Mucosa of rectum (tissue), 2 donors: ENCODE measurements at regions not wholly inside any gene's neighbourhood (a gene's known extent, or its start where the extent isn't known, plus 50 kb on each side); places are given as distances from the start of the nearest gene placed in this dataset.

Source experiments
- H3K27ac ChIP-seq, 2 donors: one replicate each; pipeline ENCODE4 v1.7.0; 2013; ENCODE audit warnings: inconsistent platforms in 2 of 2, low read depth in 2 of 2, low read length in 2 of 2
- H3K27me3 ChIP-seq, 2 donors: one replicate each; pipeline ENCODE4 v1.7.0; 2013; ENCODE audit warnings: low read length in 2 of 2; ENCODE audit not compliant: control insufficient read depth in 2 of 2, insufficient read depth in 2 of 2
- H3K36me3 ChIP-seq, 2 donors: one replicate each; pipeline ENCODE4 v1.7.0; 2013; ENCODE audit warnings: low read length in 2 of 2; ENCODE audit not compliant: control insufficient read depth in 2 of 2, insufficient read depth in 2 of 2
- H3K4me1 ChIP-seq, 2 donors: one replicate each; pipeline ENCODE4 v1.7.0; 2013; ENCODE audit warnings: low read length in 2 of 2, mild to moderate bottlenecking in 1 of 2; ENCODE audit not compliant: control insufficient read depth in 2 of 2, insufficient read depth in 2 of 2
- H3K4me3 ChIP-seq, 2 donors: one replicate each; pipeline ENCODE4 v1.7.0; 2013; ENCODE audit warnings: low read length in 2 of 2
- H3K9ac ChIP-seq, 2 donors: one replicate each; pipeline ENCODE4 v1.7.0; 2013; ENCODE audit warnings: low read length in 2 of 2, low read depth in 1 of 2, mild to moderate bottlenecking in 1 of 2
- H3K9me3 ChIP-seq, 2 donors: one replicate each; pipeline ENCODE4 v1.7.0; 2013; ENCODE audit warnings: low read length in 2 of 2; ENCODE audit not compliant: control insufficient read depth in 2 of 2
- donor health status: healthy.
- donor health status: Normal muscosa, but diverticular disease.

DNA sequence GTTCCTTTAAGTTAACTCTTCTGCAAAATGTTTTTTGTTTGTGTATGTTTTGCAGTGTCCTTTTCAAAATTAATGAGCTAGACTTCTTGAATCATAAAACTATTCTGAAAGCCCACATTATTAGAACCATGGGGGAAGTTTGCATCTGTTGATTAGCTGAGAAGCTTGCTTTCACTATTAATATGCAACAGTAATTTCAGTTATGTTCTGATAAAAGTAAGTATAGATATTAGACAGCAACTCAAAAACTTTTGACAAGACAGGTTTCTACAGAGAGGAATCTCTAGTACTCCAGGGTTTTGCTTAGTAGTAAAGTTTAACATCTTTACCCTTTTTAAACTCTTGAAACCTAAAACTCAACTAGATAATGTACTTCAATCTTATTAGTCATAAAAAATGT, 147.8 kb downstream of the UBE2E3 start:
- no peak overlapping the region for H3K9ac ChIP-seq
- no peak overlapping the region for H3K4me3 ChIP-seq
- H3K27me3 ChIP-seq: no peaks in the 10 kb centered on the region
- no peaks in the 10 kb centered on the region for H3K9me3 ChIP-seq
- no peak overlapping the region for H3K27ac ChIP-seq
- no peaks in the 10 kb centered on the region for H3K36me3 ChIP-seq
- no peaks in the 10 kb centered on the region for H3K4me1 ChIP-seq

DNA sequence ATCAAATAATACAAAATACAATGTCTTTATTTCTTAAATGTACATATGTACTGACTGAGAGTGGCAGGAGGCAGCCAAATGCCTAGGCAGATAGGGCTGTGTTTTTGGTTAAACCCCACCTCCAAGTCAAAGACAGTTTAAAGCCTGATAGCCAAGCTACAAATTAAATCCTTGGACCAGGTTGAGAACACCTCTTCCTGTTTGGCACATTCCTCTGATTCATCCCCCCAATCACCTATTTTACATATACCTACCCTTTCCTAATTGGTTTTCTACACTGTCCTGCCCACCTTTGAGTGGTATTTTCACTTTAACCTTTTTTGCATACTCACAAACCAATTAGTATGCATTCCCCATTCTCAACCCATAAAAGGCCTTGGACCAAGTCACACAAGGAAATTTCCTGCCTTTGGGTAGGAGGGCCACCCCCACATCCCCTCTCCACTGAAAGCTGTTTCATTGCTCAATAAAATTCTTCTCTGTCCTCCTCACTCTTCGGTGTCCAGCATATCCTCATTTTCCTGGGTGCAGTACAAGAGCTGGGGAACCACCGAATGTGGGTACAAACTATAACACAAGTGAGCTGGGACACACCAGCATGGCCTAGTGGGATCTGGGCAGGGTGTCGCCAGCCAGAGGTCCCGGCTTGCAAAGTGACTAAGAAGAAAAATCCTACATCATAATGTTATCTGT, 149.1 kb downstream of the UBE2E3 start:
- Histone ChIP-seq H3K27me3 (no peaks in the 10 kb centered on the region), H3K27ac (no peak overlapping the region), H3K36me3 (no peaks in the 10 kb centered on the region), H3K4me3 (no peak overlapping the region), H3K9me3 (no peaks in the 10 kb centered on the region), H3K4me1 (no peaks in the 10 kb centered on the region), H3K9ac (no peak overlapping the region)

DNA sequence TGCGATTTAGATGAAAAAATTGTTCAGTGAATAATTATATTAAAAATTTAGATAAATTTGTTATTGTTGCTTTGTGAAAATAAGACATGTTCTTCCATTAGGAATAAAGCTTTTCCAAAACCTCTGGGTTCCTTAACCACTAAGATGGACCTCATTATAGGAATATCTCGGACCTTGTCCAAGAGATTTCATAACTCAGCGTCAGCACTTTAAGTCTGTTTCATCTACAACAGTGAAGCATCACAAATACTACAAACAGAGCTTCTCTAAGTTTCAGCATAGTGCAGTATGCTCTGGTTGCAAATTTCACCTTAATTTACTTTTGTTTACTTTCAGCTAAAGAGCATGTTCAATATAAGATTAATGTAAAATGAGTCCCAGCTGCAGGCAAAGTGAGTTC, 150.3 kb downstream of the UBE2E3 start:
- H3K9ac ChIP-seq: no peak overlapping the region
- H3K4me1 ChIP-seq: no peaks in the 10 kb centered on the region
- H3K27me3 ChIP-seq: no peaks in the 10 kb centered on the region
- H3K9me3 ChIP-seq: no peaks in the 10 kb centered on the region
- no peak overlapping the region for H3K4me3 ChIP-seq
- H3K36me3 ChIP-seq: no peaks in the 10 kb centered on the region
- H3K27ac ChIP-seq: no peak overlapping the region

DNA sequence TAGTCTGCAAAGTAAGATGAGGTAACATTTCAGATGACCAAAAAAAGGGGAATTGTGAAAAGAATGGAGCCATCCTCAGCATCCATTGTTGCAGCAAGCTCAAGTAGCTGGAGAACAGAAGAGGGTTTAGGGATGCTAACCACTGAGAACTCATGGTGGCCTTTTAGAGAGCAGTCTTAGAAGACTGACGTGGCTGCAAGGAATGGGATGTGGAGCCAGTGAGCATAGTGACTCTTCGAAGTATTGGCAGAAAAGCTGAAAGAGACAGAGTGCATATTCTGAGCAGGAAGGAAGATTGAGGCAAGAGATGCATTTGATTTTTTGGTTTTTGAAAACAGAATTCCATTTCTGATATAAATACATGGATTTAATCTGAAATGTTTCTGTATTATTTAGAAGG, 151.2 kb downstream of the UBE2E3 start:
- Histone ChIP-seq H3K4me1 (no peaks in the 10 kb centered on the region), H3K9ac (peak overlapping the region in 1 of 2 donors; percentile 42), H3K9me3 (no peaks in the 10 kb centered on the region), H3K27me3 (no peaks in the 10 kb centered on the region), H3K4me3 (peak overlapping the region in 1 of 2 donors; percentile 17), H3K36me3 (no peaks in the 10 kb centered on the region), H3K27ac (no peak overlapping the region)

DNA sequence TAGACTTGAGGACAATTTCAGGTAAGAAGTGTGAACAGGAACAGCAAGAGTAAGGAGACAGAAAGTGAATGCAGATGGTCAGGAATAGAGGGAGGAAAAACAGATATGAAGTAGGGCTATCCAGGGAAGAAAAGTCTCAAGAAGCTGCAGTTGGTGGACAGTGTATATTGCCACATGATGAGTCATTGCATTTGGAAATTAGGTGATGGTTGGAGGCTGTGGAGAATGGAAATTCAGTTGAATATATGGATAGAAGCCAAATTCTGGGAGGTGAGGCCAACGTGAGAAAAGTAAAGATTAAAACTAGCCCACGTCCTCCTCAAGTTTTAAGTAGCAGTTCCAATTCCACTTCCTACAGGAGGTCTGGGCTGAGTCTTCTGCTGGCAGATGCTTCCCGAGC, 158.4 kb downstream of the UBE2E3 start:
- no peaks in the 10 kb centered on the region for H3K36me3 ChIP-seq
- no peaks in the 10 kb centered on the region for H3K9me3 ChIP-seq
- H3K4me3 ChIP-seq: no peak overlapping the region
- H3K9ac ChIP-seq: no peak overlapping the region
- no peaks in the 10 kb centered on the region for H3K27me3 ChIP-seq
- H3K27ac ChIP-seq: no peak overlapping the region
- H3K4me1 ChIP-seq: no peaks in the 10 kb centered on the region

DNA sequence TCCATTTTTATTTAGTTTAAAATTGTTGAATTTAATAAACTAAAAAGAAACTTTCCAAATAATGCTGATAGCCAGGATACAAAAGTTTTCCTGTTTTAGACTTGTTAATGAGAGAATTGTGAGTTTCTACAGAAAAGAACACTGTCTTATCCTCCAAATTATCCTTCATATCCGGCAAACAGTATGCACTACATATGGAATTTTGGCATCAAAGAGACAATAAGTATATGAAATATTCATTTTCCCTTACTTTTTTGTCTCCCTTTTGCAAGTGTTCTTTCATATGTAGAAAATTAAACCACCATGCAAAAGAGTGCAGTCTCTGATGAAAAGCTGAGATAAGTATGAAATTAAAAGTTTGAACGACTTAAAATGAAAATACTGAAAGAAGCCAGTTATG, 159.4 kb downstream of the UBE2E3 start:
- Histone ChIP-seq H3K36me3 (no peaks in the 10 kb centered on the region), H3K9me3 (no peaks in the 10 kb centered on the region), H3K4me1 (no peaks in the 10 kb centered on the region), H3K9ac (no peak overlapping the region), H3K27me3 (no peaks in the 10 kb centered on the region), H3K4me3 (no peak overlapping the region), H3K27ac (no peak overlapping the region)

DNA sequence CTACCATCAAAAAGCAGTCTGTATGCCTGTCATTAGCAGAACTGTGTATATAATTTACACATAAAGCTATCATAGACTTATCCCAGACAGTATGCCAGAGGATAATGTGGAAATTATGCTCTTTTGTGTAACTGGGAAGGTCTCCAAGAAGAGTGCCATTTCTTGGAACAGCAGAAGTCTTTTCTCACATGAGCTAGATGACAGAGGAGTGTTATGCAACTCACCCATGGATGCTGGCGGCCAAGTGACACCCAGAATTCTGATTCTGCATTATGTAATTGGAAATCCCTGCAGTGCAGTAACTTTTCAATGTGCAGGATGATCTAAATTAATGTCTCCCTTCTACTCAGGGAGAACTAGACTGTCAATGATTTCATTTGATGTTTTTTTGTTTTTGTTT, 160.0 kb downstream of the UBE2E3 start:
- Histone ChIP-seq H3K9me3 (no peaks in the 10 kb centered on the region), H3K4me3 (no peak overlapping the region), H3K27me3 (no peaks in the 10 kb centered on the region), H3K27ac (no peak overlapping the region), H3K36me3 (no peaks in the 10 kb centered on the region), H3K9ac (no peak overlapping the region), H3K4me1 (no peaks in the 10 kb centered on the region)

DNA sequence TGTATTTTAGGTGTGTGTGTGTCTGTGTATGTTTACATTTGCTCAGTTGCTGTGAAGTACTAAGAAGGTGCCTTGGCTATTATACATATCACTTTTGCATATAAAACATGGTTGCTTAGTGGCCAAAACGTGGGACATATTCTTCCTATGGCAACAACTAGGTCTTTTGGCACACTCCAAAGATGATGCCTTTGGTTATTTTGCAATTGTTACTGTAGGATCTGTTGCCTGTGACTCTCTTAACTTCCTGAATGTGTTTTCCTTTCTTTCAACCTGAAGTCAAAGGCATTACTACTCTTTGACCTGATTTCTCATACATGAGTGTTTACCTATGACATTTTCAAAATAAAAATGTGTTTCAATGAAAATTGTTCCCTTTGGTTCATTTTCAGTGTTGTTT, 160.5 kb downstream of the UBE2E3 start:
- no peaks in the 10 kb centered on the region for H3K9me3 ChIP-seq
- H3K4me3 ChIP-seq: no peak overlapping the region
- H3K27me3 ChIP-seq: no peaks in the 10 kb centered on the region
- H3K4me1 ChIP-seq: no peaks in the 10 kb centered on the region
- no peaks in the 10 kb centered on the region for H3K36me3 ChIP-seq
- no peak overlapping the region for H3K27ac ChIP-seq
- no peak overlapping the region for H3K9ac ChIP-seq

DNA sequence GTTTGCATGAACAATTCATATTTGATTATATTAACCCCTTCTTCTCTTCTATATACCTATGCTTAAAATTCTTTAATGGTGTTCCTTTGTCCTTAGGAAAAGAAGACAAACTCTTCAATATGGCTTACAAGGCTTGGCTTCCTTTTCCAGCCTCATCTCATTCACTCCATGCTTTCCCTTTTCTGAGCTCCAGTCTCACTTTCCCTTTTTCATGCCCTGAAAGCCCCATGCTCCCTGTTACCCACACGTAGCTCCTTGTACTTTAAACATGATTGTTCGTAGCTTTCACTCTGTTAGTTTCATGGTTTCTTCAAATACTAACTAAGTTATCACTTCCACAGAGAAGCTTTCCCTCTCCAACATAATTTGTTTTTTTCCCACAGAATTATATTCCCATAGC, 161.3 kb downstream of the UBE2E3 start:
- Histone ChIP-seq H3K4me3 (no peak overlapping the region), H3K9me3 (no peaks in the 10 kb centered on the region), H3K36me3 (no peaks in the 10 kb centered on the region), H3K27ac (no peak overlapping the region), H3K27me3 (no peaks in the 10 kb centered on the region), H3K9ac (no peak overlapping the region), H3K4me1 (no peaks in the 10 kb centered on the region)

DNA sequence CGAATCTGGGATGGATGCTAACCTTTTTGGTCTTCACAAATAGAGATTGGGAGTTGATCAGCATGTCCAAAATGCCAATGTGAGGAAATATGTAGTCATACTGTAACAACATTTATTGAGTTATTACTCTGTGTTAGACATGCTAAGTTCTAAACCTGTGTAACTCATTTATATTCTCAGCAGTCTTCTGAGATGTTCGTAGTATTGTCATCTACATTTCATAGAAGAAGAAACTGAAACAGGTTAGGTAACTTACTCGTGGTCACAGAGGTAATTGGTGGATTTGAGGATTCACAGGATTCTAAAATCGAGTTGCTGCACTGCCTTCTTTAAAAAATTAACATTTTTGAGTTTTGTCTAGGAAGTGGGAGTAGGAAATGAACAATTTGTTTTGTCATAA, 162.1 kb downstream of the UBE2E3 start:
- Histone ChIP-seq H3K4me1 (no peaks in the 10 kb centered on the region), H3K9me3 (no peaks in the 10 kb centered on the region), H3K36me3 (no peaks in the 10 kb centered on the region), H3K9ac (no peak overlapping the region), H3K27me3 (no peaks in the 10 kb centered on the region), H3K27ac (no peak overlapping the region), H3K4me3 (no peak overlapping the region)
